CD4-positive, alpha-beta T cell treated with Interferon gamma for 1 hour (primary cell): ENCODE measurements at regions not wholly inside any gene's neighbourhood (a gene's known extent, or its start where the extent isn't known, plus 50 kb on each side); places are given as distances from the start of the nearest gene placed in this dataset.
"Not testable (repeated sequence)": the region's sequence is repeated elsewhere in the genome, so short reads cannot be mapped to it uniquely, and the experiment has no call there.

Experiments used
- DNase-seq: peaks from one replicate; pipeline ENCODE4 v3.0.0-alpha.2; 2020

DNA sequence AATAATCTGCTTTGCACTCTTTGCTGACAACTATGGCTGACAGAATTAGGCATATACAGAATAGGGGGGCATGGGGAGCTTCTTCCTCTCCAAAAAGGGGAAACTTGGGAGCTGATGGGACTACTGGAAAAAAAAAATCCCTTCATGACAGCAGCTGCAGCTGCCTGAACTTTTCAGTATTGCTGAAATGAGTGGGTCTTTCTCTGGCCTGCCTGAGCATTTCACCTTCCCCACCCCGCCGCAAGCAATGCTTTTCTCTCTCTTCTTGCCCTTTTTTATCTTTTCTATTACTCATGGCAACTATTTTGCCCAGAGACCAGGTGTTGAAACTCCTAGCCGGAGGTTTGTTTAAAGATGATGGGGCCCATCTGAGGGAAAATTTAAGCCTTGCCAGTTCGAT lies 244.9 kb downstream of the SEMA3D start:
- no peak for DNase-seq

DNA sequence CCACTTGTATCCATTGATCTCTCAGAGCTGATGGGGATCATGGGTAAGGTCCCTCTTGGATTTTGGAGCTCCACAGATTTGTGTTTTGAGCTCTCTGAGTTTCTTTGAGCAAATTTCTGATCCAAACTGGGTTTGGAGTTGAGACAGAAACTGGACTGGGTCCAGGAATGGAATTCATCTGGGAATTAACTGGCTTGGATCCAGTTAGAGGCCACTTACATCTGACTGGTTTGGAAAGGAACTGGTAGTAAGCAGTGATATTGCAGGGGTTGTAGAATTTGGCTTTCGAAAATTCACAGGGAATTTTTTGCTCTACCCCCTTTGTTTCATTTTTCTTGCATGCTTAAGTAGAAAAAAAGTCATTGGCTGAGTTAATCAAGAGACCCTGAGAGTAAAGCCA lies 245.6 kb downstream of the SEMA3D start:
- no peak for DNase-seq

DNA sequence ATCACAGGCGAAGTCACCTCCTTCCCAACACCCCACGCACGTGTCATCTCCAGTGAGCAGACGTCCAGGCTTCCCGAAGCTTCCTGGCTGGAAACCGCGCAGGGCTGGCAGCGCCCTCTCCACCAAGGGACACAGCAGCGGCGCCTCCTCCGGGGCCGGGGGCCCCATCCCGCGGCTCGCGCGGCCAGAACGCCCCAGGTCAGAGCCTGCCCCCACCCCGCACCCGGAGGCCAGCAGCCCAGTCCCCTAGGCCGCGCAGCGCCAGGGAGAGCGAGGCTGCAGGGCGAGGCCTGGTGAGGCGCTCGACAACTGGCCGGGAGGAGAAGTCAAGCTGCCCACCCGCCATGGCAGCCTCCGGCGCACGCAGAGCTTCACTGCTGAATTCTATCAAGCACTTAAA lies 247.0 kb downstream of the SEMA3D start:
- no peak for DNase-seq

DNA sequence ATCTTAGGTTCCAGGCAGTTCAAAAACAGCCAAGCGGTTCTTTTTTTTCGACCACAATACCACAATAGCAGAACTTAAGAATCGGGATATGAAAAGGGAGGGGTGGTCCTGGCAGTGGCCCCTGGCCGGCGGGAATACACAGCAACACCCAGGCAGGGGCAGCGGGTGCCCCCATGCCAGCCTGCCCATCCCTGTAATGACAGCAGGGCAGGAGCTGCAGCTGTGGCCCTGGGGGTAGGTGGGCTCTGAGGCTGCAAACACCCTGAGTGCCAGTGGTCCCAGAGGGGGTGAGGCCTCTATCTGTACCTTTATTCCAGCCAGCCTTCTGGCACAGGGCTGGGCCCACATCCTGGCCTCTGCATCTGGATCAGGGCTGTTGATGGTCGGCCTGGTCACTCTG lies 247.4 kb downstream of the SEMA3D start:
- DNase-seq, result no peak

DNA sequence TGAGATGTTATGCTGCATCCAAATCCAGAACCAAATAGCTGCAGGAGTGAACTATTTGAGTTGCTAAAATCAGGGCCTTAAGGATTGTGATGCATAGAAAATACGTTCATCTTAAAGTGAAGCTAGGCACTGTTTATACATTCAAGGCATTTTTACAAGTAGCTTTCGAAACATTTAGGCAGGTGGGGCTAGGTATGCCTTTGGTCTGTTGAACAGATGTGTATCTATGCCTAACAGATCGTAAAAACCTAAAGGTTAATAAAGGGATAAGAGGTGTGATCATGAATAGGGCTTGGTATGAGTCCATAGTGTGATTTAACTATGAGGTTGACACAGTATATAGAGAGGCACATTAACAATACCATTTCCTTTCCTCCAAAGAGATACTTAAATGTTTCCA lies 262.5 kb downstream of the SEMA3D start:
- DNase-seq, result no peak

DNA sequence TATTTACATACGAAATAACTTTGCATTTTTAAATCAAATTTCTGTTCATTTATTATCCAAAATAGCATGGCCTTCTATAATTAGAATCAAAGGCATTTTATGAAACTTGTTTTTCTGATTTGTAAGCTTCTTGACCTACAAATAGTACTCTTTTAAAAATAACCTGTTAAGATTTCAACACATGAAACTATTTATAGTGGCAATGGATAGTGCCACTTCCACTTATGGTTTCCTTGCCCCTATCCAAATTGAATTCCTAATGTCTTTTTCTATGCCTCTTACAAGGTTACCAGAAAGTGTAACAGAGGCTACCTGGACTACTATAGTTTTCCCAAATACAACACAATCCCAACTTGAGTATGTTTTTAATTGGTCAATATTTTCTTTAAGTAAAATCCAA lies 263.5 kb downstream of the SEMA3D start:
- no peak for DNase-seq

DNA sequence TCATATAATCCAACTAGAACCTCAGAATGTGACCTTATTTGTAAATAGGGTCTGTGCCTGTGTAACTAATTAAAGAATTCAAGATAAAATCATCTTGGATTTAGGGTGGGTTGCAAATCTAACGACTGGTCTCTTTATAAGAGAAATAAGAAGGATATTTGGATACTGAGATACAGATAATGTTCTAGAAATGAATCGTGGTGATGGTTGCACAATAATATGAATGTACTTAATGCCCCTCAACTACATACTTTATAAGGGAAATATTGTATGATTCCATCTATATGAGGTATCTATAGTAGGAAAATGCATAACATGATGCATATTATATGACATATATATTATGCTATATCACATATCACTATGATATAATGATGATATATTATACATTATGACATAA lies 265.7 kb downstream of the SEMA3D start:
- no peak for DNase-seq

DNA sequence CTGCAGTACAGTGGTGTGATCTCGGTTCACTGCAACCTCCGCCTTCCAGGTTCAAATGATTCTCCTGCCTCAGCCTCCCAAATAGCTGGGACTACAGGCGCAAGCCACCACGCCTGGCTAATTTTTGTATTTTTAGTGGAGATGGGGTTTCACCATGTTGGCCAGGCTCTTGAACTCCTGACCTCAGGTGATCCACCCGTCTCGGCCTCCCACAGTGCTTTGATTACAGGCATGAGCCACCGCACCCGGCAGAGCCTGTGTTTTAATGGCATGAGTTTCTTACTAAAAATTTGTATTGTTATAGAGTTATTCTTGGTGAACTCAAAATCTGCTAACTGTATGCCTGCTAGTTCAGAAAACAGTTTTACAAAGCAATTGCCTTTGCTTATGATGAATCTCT lies 269.9 kb downstream of the SEMA3D start:
- DNase-seq, result not testable (repeated sequence)

DNA sequence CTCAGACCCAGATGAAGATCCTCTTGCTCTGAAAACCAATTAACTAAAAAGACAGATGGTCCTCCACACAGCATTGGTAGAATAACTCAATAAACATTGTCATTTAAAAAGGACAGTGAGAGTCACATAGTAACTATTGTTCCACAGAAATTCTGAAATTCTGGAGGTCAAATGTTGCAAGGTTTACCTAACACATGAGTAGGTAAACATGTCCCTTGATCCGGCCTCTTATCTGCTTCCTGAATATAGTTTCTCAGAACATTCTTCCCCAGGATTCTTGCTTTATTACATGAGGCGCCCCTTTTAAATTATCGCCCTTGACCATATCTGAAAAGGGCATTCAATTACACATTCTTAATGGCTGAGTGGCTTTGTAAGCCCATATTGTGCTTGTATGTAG lies 270.7 kb downstream of the SEMA3D start:
- no peak for DNase-seq

DNA sequence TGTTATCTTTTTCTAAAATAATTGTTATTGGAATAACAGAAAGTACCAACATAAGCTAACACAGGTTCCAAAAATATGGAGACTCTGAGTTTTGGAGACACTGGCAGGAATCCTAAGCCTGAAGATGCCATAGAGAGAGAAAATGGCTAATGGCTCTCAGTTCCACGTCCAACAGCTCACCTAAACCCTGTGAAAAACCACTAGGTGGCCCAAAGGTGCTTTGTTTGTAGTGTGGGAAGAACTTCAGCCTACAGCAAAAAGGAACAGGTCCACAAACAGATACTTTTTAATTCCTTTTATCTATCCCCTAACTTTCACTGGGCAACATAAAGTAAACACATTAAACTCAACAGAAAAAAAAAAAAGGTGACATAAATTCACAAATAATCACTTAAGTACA lies 272.3 kb downstream of the SEMA3D start:
- DNase-seq, result no peak

DNA sequence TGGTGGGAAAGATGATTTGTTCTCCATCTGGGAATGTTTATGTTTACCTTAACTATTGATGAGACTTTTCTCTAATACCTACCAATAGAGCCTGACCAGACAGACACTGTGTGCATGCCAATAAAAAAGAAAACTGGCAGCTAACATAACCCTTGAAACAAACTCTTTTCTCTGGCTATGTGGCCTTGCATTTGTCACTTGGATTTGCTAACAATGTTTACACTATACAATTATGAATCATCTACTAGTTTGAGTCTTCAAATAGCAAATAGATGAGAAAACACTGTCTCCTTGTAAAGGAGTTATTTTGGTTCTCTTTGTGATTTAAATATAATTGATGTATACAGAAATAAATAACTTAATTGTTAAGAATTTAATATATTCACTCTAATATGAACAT lies 273.1 kb downstream of the SEMA3D start:
- no peak for DNase-seq

DNA sequence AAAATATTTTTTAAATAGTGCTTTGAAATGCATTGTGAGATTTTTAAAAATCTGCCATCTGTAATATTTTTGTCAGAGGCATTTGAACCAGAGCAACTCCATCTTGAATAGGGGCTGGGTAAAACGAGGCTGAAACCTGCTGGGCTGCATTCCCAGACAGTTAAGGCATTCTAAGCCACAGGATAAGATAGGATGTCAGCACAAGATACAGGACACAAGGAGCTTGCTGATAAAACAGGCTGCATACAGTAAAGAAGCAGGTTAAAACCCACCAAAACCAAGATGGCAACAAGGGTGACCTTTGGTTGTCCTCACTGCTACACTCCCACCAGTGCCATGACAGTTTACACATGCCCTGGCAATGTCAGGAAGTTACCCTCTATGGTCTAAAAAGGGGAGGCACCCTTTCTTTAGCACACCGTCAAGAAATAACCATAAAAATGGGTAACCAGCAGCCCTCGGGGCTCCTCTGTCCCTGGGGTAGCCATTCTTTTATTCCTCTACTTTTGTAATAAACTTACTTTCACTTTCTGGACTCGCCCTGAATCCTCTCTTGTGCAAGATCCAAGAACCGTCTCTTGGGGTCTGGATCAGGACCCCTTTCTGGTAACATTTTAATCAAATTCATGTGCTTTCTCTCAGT lies 273.7 kb downstream of the SEMA3D start:
- DNase-seq, result no peak

DNA sequence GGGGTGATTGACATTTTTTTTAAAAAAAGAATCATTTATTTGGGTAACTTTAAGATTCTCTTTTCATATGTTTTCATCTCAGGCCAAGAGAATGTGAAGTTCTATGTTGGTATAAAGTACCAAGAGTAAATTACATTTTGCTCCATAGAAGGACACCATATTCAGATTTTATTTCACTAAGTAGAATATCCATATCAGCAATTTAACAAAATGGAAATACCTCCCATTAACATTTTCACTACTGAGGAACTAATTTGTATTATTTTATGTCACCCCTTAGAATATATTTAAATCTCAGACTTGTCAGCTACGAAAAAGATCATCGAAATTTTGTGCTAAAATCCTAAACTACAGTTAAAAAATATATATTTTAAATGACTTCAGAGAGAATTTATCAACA lies 274.3 kb downstream of the SEMA3D start:
- DNase-seq, result no peak

DNA sequence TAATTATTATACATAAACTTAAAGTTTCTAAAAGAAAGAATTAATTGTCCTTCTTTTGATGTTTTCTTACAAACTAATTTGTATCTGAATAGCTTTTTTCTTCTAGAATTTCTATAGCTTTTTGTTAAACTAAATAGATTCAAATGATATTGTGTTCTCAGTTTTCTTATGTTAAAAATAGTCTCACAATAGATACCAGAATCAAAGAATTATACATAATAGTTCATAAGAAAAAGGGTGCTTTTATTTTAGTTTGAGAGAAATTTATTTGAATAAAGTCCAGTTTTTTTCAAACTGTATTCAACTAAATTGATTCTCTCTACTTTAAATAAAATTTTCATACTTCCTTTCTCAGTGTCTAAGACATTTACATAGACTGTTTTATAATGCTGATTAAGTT lies 274.8 kb downstream of the SEMA3D start:
- DNase-seq, result no peak

DNA sequence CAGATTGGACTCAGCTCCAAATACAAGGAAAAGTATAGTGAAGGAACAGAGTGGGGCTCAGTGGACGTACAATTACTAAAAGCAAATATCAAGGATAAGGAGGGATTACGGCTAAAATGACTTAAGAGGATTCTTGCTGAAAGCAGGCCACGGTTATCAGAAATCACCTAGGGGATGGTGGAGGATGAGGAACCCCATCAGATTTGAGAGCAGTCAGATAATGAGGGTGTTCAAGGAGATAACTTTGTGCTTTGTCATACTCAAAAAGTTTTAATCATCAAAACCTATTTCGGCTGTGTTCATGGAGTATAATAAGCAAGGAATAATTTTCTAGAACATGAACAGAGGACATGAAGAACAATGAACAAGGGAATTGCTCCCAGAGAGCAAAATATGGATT lies 275.8 kb downstream of the SEMA3D start:
- DNase-seq, result no peak

DNA sequence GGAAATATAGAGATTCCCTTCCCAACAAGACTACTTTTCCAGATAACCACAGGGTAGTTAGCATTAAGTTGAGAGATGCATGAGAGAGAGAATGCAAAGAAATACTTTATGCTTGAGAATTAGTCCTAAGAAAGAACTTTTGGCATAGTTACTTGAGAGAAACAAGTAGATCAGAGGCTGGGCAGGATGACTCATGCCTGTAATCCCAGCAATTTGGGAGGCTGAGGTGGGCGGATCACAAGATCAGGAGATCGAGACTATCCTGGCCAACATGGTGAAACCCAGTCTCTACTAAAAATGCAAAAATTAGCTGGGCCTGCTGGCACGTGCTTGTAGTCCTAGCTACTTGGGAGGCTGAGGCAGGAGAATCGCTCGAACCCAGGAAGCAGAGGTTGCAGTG lies 276.5 kb downstream of the SEMA3D start:
- not testable (repeated sequence) for DNase-seq

DNA sequence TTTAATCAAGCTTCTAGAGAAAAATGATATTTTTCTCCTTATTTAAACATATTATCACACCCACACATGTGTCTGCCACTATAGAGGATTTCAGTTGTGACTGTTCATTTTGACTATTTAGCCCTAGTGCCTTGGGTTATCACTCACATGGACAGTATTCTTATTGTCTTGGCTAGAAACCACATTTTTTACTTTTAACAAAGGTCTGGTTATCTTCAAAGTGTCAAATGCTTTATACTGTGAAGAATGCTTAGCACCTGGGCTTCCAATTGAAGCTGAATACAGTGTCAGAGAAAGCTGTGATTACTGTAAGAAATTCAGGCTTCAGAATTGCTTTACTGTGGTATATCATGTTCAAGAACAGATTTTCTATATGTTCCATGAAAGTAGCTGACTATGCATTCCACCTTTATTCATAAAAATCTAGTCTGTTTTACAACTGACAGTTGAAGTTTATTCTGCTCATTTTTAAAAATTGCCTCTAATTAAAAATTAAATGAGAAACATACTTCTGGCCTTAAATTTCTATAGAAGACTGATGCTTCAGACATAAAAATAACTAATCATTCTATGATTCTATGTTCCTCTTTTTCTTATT lies 278.6 kb downstream of the SEMA3D start:
- DNase-seq, result no peak

DNA sequence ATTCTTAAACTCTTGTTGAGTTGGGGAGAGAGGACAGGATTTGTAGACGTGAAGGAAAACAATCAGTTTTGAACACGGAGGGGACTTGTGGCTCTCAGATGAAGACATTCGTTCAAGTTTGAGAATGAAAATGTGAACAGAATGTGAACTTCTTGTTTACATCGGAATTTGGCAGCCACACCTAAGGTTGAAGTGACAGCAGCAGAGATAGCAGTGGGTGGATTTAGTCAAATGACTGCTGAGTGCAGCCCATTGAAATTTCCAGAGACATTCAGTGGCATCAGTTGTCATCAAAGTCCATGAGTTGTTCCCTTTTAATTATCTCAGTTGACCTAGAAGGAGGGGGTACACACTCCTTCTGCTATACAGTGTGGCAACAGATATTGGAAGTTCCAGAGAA lies 280.0 kb downstream of the SEMA3D start:
- DNase-seq, result no peak

DNA sequence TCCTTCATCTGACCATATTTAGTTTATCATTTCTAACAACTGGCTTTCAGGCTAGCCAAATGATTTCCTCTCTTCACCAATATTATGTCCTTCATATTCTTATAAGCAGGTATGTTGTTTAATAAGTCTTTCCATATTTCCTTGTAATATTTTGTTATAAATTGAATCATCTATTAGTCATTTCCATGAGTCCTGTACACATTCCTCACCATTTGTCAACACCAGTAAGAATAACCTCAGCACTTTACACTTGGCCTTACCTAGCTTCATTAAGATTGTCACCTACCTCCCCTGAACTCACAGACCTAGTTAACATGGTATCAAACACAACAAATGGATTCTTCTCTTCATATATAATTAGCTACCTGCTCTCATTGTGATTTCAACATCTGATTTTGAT lies 282.3 kb downstream of the SEMA3D start:
- DNase-seq, result no peak

DNA sequence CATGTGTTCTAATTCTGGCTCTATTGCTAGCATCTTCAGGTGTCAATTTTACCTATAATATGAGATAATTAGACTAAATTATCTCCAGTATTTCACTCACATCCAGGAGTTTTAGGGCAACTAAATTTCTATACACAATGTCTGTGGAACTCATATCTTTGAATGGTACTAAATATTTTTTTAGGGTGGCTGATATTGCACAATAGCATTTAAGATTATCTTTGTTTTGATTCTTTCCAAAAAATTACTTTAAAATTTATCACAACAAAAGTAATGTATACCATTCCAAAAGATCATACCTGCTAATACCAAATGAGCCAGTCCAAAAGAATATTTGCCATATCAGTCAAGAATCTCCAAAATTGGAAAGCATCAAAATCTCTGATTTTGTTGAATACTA lies 285.5 kb downstream of the SEMA3D start:
- no peak for DNase-seq

DNA sequence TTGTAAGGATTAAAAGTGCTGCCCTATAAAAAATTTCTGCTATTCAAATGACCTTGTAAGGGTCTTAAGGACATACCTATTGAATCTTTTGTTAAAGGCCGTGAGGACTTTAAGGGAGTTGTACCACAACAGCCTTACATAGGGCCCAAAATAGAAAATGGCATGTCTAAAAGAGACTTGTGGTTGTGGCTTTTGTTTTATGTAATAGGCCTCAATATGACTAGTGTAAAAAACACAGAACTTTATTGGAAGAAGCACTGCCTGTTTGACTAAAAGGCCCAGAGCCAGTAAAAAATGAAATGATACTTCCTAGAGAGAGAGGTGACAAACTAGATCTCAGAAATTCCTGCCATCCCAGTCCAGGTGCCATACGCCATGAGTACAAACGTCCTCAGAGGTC lies 286.6 kb downstream of the SEMA3D start:
- no peak for DNase-seq

DNA sequence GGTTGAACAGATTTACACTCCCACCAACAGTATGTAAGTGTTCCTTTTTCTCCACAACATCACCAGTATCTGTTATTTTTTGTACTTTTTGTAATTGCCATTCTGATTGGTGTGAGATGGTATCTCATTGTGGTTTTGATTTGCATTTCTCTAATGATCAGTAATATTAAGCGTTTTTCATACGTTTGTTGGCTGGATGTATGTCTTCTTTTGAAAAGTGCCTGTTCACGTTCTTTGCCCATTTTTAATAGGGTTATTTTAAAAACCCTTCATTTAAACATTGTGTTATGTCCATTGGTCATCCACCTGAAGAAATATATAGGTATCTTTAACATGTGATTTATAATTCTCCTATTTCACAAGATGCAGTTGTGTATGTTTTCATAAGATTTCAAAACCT lies 291.3 kb downstream of the SEMA3D start:
- DNase-seq, result no peak

DNA sequence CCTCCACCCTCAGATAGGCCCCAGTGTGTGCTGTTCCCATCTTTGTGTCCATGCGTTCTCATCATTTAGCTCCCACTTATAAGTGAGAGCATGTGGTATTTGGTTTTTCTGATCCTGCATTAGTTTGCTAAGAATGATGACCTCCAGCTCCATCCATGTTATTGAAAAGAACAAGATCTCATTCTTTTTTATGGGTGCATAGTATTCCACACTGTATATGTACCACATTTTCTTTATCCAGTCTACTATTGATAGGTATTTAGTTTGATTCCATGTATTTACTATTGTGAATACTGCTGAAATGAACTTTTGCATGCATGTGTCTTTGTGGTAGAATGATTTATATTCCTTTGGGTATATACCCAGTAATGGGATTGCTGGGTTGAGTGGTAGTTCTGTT lies 303.3 kb downstream of the SEMA3D start:
- not testable (repeated sequence) for DNase-seq

DNA sequence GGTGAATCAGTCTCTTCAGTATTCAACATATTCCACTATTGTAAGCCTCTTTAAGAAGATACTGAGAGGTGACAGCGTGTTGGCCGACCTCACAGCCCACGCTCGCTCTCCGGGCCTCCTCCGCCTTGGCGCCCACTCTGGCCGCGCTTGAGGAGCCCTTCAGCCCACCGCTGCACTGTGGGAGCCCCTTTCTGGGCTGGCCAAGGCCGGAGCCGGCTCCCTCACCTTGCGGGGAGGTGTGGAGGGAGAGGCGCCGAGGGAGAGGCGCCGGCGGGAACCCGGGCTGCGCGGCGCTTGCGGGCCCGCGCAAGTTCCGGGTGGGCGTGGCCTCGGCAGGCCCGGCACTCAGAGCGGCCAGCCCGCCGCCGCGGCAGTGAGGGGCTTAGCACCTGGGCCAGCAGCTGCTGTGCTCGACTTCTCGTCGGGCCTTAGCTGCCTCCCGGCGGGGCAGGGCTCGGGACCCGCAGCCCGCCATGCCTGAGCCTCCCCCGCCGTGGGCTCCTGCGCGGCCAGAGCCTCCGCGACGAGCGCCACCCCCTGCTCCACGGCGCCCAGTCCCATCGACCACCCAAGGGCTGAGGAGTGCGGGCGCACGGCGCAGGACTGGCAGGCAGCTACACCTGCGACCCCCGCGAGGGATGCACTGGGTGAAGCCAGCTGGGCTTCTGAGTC lies 306.4 kb downstream of the SEMA3D start:
- not testable (repeated sequence) for DNase-seq
